ENCODE measurements at regions not wholly inside any gene's neighbourhood (a gene's known extent, or its start where the extent isn't known, plus 50 kb on each side); places are given as distances from the start of the nearest gene placed in this dataset.

GRCh38 chr14:58978343-58978742 is 210.1 kb upstream of the DAAM1 start:
- no peak for TF ChIP-seq CTCF (IDR thresholded peaks at IDR 0.05; ENCODE audit: poor library complexity, severe bottlenecking)
- TF ChIP-seq POLR2AphosphoS5 (IDR thresholded peaks at IDR 0.05): no peak
- TF ChIP-seq RAD21 (conservative IDR thresholded peaks at IDR 0.05): no peak
- no peak for TF ChIP-seq REST (IDR thresholded peaks at IDR 0.05; ENCODE audit: borderline replicate concordance)
- no peak for TF ChIP-seq EZH2 (IDR thresholded peaks at IDR 0.05; ENCODE audit: borderline replicate concordance, insufficient read depth, low read length, poor library complexity, severe bottlenecking)
- no peak for TF ChIP-seq EP300 (conservative IDR thresholded peaks at IDR 0.05; ENCODE audit: poor library complexity, severe bottlenecking)
- TF ChIP-seq MXI1 (conservative IDR thresholded peaks at IDR 0.05; ENCODE audit: poor library complexity, severe bottlenecking): no peak
- TF ChIP-seq SMC3 (conservative IDR thresholded peaks at IDR 0.05; ENCODE audit: poor library complexity): no peak
